OCI-LY7 (cell line): ENCODE measurements at regions not wholly inside any gene's neighbourhood (a gene's known extent, or its start where the extent isn't known, plus 50 kb on each side); places are given as distances from the start of the nearest gene placed in this dataset.

Source experiments
- BruUV-seq: library from RNA; stranded (reverse); fragments of 400-500 nt; replicated peaks from 2 replicates; lab custom pipeline; 2021; lab: Mats Ljungman, UMichigan
- CTCF ChIA-PET: fragments of 300-600 bp; sonication (Branson Sonifier 250); formaldehyde crosslinking; loops from one replicate; lab custom pipeline; 2022; ENCODE audit warnings: antibody characterized with exemption; ENCODE audit not compliant: unreplicated experiment; lab: Charles Lee
- POLR2A ChIA-PET: fragments of 300-600 bp; sonication (Branson Sonifier 250); formaldehyde crosslinking; loops from one replicate; lab custom pipeline; 2022; ENCODE audit warnings: antibody characterized with exemption; lab: Charles Lee
- DNase-seq: peaks from one replicate; pipeline ENCODE4 v3.0.0-alpha.2; 2015; ENCODE audit warnings: low spot score
- H2AFZ ChIP-seq: fragments of 200-600 bp; sonication (generic), shearing (Covaris generic); 2 replicates; pipeline ENCODE4 v1.6.1; 2014; ENCODE audit warnings: mild to moderate bottlenecking, antibody characterized with exemption, low read length, moderate library complexity
- H3K27ac ChIP-seq: fragments of 200-600 bp; sonication (generic); 2 replicates; pipeline ENCODE4 v1.5.1; 2014; ENCODE audit warnings: mixed run types, low read depth, mild to moderate bottlenecking, moderate library complexity, low read length, inconsistent platforms; ENCODE audit not compliant: poor library complexity, severe bottlenecking
- H3K36me3 ChIP-seq: fragments of 200-600 bp; sonication (generic); 2 replicates; pipeline ENCODE4 v1.6.1; 2014; ENCODE audit warnings: mild to moderate bottlenecking, antibody characterized with exemption, low read length, moderate library complexity, mixed read lengths; ENCODE audit not compliant: insufficient read depth
- H3K4me1 ChIP-seq: fragments of 200-600 bp; sonication (generic); 2 replicates; pipeline ENCODE4 v1.5.1; 2014; ENCODE audit warnings: mild to moderate bottlenecking, low read length; ENCODE audit not compliant: insufficient read depth, poor library complexity, severe bottlenecking
- H3K4me2 ChIP-seq: fragments of 200-600 bp; sonication (generic); 2 replicates; pipeline ENCODE4 v1.6.1; 2014; ENCODE audit warnings: mild to moderate bottlenecking, low read length
- H3K4me3 ChIP-seq: fragments of 200-600 bp; sonication (generic); 2 replicates; pipeline ENCODE4 v1.5.1; 2014; ENCODE audit warnings: mild to moderate bottlenecking, low read depth, low read length; ENCODE audit not compliant: poor library complexity, severe bottlenecking
- H3K79me2 ChIP-seq: fragments of 200-600 bp; sonication (generic); 2 replicates; pipeline ENCODE4 v1.6.1; 2016; ENCODE audit warnings: low read depth, mild to moderate bottlenecking, low read length, moderate library complexity, mixed read lengths; ENCODE audit not compliant: insufficient read depth
- H3K9me2 ChIP-seq: fragments of 200-600 bp; sonication (generic); 2 replicates; pipeline ENCODE4 v1.6.1; 2016; ENCODE audit warnings: mild to moderate bottlenecking, low read length, mixed read lengths; ENCODE audit not compliant: insufficient read depth
- H3K9me3 ChIP-seq: fragments of 200-600 bp; sonication (generic); 2 replicates; pipeline ENCODE4 v1.6.1; 2014; ENCODE audit warnings: mild to moderate bottlenecking, mixed run types, low read length, mixed read lengths
- H4K20me1 ChIP-seq: fragments of 200-600 bp; sonication (generic); 2 replicates; pipeline ENCODE4 v1.6.1; 2014; ENCODE audit warnings: mild to moderate bottlenecking, antibody characterized with exemption, low read length, moderate library complexity, mixed read lengths; ENCODE audit not compliant: insufficient read depth
- EZH2phosphoT487 ChIP-seq: fragments of 200-600 bp; sonication (generic); IDR thresholded peaks from 2 replicates; pipeline ENCODE4 v1.6.1; 2018; ENCODE audit warnings: low read depth, borderline replicate concordance, mild to moderate bottlenecking, mixed run types, antibody characterized with exemption, low read length, moderate library complexity, mixed read lengths
- intact Hi-C: fragments of 100-400 bp; cut with micrococcal nuclease; formaldehyde crosslinking; loops from one replicate; pipeline ENCODE4 v1.10.0; 2022; ENCODE audit not compliant: unreplicated experiment
- TF ChIP-seq, protein P1 (sequence below): fragments of 200-600 bp; sonication (generic); conservative IDR thresholded peaks from 2 replicates; pipeline ENCODE4 v1.5.1; 2014; ENCODE audit warnings: mild to moderate bottlenecking, antibody characterized with exemption, low read length, moderate library complexity, mixed read lengths

DNA sequence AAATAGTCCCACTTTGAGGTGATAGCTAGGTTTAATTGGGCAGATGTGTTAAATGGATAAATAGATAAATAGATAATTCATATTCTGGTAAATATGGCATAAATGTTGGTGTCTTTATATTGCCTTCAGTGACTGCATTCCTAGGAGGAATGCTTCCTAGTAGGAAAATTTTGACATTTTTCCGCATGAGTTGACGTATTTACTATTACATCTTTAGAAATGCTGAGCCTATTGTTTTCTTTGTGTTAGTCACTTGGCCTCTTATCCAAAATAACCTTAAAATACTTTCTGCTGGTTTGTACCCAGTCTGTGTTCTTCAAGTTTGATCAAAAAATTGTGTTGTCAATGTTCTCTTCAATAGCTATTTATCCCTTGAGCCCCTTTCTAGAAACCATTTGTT lies 495.6 kb upstream of the ZEB2 start:
- no peak for TF ChIP-seq EZH2phosphoT487
- TF ChIP-seq, protein P1, sequence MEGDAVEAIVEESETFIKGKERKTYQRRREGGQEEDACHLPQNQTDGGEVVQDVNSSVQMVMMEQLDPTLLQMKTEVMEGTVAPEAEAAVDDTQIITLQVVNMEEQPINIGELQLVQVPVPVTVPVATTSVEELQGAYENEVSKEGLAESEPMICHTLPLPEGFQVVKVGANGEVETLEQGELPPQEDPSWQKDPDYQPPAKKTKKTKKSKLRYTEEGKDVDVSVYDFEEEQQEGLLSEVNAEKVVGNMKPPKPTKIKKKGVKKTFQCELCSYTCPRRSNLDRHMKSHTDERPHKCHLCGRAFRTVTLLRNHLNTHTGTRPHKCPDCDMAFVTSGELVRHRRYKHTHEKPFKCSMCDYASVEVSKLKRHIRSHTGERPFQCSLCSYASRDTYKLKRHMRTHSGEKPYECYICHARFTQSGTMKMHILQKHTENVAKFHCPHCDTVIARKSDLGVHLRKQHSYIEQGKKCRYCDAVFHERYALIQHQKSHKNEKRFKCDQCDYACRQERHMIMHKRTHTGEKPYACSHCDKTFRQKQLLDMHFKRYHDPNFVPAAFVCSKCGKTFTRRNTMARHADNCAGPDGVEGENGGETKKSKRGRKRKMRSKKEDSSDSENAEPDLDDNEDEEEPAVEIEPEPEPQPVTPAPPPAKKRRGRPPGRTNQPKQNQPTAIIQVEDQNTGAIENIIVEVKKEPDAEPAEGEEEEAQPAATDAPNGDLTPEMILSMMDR, result no peak
- no peak for DNase-seq
- H3K4me2 ChIP-seq, result no peak overlapping the region
- ChIA-PET POLR2A (interaction anchor here (0.6 to 0.7 kb wide), 2 partner anchors 205 to 721 kb away, joined by 3 to 4 read pairs; no protein-coding TSS in a partner anchor), CTCF (no interaction called here)
- BruUV-seq, result no TSS peak
- H3K4me3 ChIP-seq, result no peak overlapping the region
- no peaks in the 10 kb centered on the region for H3K36me3 ChIP-seq
- H3K4me1 ChIP-seq, result peaks cover 1% of the 10 kb centered on the region
- H3K9me3 ChIP-seq, result no peaks in the 10 kb centered on the region
- no peaks in the 10 kb centered on the region for H3K9me2 ChIP-seq
- no peak overlapping the region for H3K27ac ChIP-seq
- H3K79me2 ChIP-seq, result no peaks in the 10 kb centered on the region
- no peaks in the 10 kb centered on the region for H4K20me1 ChIP-seq
- no peak overlapping the region for H2AFZ ChIP-seq
- intact Hi-C loops, result no loop called here

- intact Hi-C loops, result no loop called here
- H3K4me3 ChIP-seq, result no peak overlapping the region
- no peaks in the 10 kb centered on the region for H3K36me3 ChIP-seq
- no TSS peak for BruUV-seq
- no peak overlapping the region for H2AFZ ChIP-seq
- H3K9me2 ChIP-seq, result no peaks in the 10 kb centered on the region
- TF ChIP-seq EZH2phosphoT487, result no peak
- TF ChIP-seq, protein P1, result no peak
- H4K20me1 ChIP-seq, result no peaks in the 10 kb centered on the region
- ChIA-PET POLR2A (interaction anchor here (0.5 to 0.8 kb wide), 8 partner anchors 10 to 530 kb away, joined by 3 to 5 read pairs (median 4); no protein-coding TSS in a partner anchor), CTCF (interaction anchor here (1.2 kb wide), 1 partner anchor 14 kb away, joined by 3 read pairs; no protein-coding TSS in a partner anchor)
- H3K9me3 ChIP-seq, result no peaks in the 10 kb centered on the region
- H3K4me1 ChIP-seq, result peaks cover 4% of the 10 kb centered on the region
- H3K27ac ChIP-seq, result no peak overlapping the region
- DNase-seq, result no peak
- H3K79me2 ChIP-seq, result no peaks in the 10 kb centered on the region
- no peak overlapping the region for H3K4me2 ChIP-seq
Measured at GRCh38 chr2:145012806-145013205, 492.9 kb upstream of the ZEB2 start.

GRCh38 chr2:145012214-145012670 lies 492.3 kb upstream of the ZEB2 start:
- Histone ChIP-seq H4K20me1 (no peaks in the 10 kb centered on the region), H3K27ac (no peak overlapping the region), H3K4me2 (no peak overlapping the region), H3K36me3 (no peaks in the 10 kb centered on the region), H3K9me3 (no peaks in the 10 kb centered on the region), H3K4me3 (no peak overlapping the region), H2AFZ (no peak overlapping the region), H3K79me2 (no peaks in the 10 kb centered on the region), H3K9me2 (no peaks in the 10 kb centered on the region), H3K4me1 (peaks cover 4% of the 10 kb centered on the region)
- ChIA-PET POLR2A (interaction anchor here (0.5 to 0.8 kb wide), 5 partner anchors 12 to 530 kb away, joined by 3 to 5 read pairs (median 3); no protein-coding TSS in a partner anchor), CTCF (no interaction called here)
- TF ChIP-seq EZH2phosphoT487, result no peak
- TF ChIP-seq, protein P1, result no peak
- intact Hi-C loops, result no loop called here
- no peak for DNase-seq
- BruUV-seq, result no TSS peak
